HG02852 (cell line): ENCODE measurements at regions not wholly inside any gene's neighbourhood (a gene's known extent, or its start where the extent isn't known, plus 50 kb on each side); places are given as distances from the start of the nearest gene placed in this dataset.

Experiments used
- ATAC-seq: cut with Tn5 transposase; IDR thresholded peaks from one replicate; pipeline ENCODE4 v1.9.1; 2021; ENCODE audit warnings: mild to moderate bottlenecking, moderate library complexity; ENCODE audit not compliant: unreplicated experiment

DNA sequence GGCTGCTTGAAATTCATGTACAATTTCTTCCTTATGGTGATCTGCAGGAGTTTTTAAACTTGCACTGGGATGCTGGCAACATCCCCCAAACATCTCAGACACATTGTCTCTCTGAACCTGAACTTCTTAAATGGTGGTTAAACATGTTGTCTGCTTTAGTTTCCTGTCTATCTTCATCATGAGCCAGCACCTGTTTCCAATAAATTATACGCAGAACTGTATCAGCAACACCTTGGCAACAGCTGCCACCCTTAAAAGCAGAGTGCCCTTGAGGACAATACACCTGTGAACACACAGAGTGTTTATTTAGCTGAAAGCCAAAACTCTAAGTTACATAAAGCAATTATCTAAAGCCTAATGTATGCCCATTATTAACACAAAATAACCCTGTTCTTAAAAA is 242.9 kb downstream of the WNT5A start:
- no peak for ATAC-seq

- no peak for ATAC-seq
These were observed 243.4 kb downstream of the WNT5A start for GRCh38 chr3:55243678-55244077.

DNA sequence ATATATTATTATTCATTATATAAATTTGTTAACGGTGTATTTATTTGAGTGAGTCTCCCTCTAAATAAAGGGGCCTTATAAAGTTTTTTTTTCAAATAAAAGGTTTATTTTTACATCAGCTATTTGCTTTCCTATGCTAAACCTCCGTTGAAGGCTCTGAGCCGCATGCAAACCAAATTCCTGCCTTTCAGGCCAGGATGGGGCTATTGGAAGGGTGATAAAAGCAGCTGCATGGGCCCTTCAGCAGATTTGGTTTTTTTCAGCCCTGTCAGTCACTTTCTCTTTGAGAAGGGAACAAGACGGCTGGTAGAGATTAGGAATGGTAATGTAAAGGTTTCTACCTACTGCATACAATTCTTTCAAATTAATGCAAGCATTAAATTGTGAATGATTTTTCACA is 244.2 kb downstream of the WNT5A start:
- ATAC-seq: no peak

- ATAC-seq: no peak
These were observed 246.0 kb downstream of the WNT5A start for GRCh38 chr3:55241098-55241497.

- ATAC-seq: no peak
These were observed 251.7 kb downstream of the WNT5A start for GRCh38 chr3:55235416-55235815.

DNA sequence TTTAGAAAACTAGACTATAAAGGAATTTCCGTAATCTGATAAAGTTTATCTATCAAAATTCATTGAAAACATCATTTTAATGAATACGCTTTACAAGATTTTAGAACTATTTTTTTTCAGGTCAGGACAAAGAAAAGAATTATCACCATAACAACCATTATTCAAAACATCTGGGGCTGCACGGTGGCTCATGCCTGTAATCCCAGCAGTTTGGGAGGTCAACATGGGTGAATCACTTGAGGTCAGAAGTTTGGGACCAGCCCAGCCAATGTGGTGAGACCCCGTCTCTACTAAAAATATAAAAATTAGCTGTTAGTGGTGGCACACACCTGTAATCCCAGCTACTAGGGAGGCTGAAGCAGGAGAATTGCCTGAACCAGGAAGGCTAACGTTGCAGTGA is 260.4 kb downstream of the WNT5A start:
- ATAC-seq: no peak

DNA sequence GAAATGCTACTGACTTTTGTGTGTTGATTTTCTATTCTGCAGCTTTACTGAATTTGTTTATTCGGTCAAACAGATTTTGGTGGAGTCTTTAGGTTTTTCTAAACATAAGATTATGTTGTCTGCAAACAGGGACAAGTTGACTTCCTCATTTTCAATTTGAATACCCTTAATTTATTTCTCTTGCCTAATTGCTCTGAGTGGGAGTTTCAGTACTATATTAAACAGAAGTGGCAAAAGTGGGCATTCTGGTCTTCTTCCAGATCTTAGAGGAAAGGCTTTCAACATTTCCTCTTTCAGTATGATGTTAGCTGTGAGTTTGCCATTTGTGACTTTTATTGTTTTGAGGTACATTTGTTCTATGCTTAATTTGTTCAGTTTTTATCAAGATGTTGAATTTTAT is 268.5 kb downstream of the WNT5A start:
- ATAC-seq: no peak

- no peak for ATAC-seq
These were observed 279.4 kb downstream of the WNT5A start for GRCh38 chr3:55207744-55208143.

DNA sequence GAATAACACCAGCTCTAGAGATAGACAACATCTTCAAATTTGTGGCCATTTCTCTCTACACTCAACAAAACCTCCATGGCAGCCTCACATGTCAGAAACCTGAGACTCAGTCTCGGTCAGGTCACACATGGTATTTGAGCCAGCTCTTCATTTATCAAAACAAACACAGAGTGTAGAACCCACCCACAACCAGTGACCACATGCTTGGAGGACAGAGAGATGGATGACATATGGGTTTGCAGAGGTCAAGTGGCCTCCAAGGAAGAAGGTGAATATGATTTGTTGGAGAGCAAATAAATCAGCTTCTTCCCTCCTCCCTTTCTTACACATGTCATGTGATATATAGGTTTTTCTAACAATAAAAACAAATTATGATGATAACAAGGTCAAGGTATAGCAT is 278.1 kb upstream of the LRTM1 start:
- no peak for ATAC-seq

DNA sequence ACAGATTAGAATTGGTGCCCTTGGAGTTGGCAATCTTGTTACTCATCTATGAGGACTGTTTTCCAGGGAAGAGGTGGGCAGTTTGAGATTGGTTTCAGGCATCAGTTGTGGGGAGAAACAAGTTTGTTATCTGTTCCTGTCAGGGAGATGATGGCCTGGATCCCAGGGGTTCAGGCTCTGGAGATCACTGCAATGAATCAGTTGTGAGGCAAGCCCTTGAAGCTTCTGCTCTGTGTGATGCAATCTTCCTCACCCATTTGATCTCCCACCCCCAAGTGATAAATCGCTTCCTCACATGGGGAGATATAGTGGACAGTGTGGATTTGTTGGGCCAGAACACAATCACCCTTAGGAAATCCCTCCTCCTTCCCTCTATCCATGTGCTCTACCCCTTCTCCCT is 276.6 kb upstream of the LRTM1 start:
- ATAC-seq: no peak

GRCh38 chr3:55203546-55203945 is 275.7 kb upstream of the LRTM1 start:
- ATAC-seq: no peak

- ATAC-seq: no peak
These were observed 275.1 kb upstream of the LRTM1 start for GRCh38 chr3:55203006-55203405.

GRCh38 chr3:55202326-55202725 is 274.5 kb upstream of the LRTM1 start:
- ATAC-seq: no peak

DNA sequence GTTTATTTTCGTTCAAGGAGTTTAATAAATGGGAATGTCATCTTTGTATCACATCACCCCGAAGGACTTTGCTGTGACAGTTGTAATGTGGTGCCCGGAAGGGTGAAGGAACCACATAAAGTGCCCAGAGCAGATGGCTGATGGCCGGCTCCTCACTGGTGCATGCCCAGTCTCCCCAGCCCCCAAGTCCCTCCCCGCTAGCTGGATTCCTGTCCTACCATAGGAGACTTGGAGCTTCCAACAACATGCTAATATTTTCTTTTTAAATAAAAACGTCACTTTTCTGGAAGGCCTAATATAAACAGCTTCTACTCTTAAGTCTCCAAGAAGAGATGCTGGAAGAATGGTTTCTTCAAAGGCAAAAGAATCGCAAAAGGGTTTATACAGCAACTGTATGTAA is 273.9 kb upstream of the LRTM1 start:
- ATAC-seq: no peak

DNA sequence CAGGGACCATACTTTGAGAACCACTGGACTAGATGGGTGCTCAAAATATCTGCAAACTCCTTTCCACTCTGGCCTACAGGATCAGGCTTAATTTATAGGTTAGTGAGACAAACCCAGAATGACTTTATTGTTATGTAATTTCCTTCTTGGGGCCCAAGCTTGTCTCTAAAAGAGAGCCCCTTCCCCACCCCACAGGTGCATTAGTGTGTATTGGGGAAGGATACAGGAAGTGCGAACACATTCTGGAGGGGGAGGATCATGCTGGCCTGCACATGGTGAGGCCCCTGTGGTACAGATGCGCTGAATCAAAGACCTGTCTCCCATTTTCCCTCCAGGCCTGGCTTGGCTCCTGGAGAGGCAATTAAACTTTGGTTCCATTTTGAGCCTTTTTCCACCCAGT is 273.0 kb upstream of the LRTM1 start:
- ATAC-seq: no peak

DNA sequence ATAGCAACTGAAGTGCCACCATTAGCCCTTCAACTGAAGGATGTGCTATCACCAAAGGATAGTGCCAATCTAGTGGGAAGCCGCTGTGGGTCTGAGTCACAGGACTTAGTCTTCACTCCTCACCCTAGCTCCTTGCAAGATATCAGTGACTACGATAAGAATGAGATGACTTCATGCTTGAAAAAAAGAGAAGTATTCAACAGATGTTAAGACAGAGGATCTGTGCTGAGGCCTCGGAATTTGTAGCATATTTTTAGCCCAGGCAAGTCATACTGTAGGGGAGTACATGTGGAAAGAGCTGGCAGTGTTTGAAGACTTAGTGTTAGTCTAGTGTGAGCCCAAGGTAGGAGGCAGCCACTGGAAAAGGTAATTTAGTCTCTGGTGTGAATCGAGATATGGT is 270.7 kb upstream of the LRTM1 start:
- ATAC-seq: no peak

- ATAC-seq: no peak
These were observed 269.2 kb upstream of the LRTM1 start for GRCh38 chr3:55197021-55197420.

DNA sequence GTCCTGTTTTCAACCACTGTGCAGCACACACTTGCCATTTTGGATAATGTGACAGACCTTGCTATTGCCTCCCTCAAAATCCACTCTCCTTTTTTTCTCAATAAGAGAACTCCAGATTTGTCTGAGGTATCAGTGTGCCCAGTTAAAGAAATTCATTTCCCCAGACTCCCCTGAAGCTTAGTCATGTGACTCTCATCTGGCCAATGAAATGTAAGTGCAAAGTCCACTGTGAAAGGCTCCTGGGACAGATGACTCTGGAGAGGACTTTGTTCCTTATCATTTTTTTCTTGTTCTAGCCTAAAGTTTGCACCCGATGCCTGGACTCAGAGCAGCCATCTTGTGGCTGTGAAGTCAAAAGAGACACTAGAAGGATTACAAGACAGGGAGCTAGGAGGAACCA is 268.6 kb upstream of the LRTM1 start:
- ATAC-seq: no peak

DNA sequence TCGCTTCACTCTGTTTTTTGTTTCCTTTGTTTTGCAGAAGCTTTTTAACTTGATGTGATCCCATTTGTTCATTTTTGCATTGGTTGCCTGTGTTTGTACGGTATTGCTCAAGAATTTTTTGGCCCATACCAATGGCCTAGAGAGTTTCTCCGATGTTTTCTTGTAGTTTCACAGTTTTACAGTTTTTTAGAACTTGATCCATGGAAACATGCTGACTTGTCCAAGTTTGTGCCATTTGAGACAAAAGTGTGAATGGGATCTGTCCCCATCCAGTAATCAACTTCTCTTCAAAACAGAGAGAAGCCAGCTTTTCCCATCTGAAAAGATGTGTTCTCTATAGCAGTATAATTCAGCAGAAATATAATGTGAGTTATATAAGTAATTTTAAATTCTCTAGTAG is 266.5 kb upstream of the LRTM1 start:
- no peak for ATAC-seq

DNA sequence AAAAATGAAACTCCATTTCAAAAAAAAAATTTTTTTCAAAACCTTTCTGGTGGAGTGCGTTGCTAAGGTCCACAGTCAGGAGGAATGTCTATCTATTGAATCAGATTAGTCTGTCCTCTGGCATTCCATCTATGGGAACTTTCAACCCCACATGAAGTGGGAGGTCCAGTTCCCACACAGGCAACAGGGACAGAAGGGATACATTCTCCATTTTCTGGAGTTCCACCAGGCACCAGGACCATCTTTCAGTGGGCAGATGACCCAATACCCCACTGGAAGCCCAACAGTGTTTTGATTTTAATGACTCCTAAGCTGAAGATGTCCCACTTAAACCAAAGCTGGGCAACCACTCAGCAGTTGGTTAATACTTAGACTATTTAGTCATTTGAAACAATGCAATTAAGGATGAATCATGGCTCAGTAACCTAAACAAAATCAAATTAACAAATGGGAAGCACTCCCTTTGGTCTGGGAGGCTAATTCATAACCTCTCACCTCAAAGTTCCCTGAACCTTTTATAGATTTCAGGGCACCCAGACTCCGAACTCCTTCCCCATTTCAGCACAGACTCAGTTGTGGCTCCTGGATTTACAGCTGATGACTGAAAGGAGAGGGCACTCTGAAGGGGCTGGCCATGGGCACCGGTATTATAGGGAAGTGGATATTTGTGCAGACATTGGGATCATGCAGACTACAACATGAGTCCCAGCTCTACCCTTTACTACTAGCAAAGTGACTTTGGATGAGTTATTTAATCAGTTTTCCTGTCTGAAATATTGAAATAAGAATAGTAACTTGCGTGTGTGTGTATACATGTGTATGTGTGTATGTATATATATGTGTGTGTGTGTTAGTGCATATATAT is 264.3 kb upstream of the LRTM1 start:
- no peak for ATAC-seq

- ATAC-seq: no peak
These were observed 262.5 kb upstream of the LRTM1 start for GRCh38 chr3:55190331-55190730.

GRCh38 chr3:55189359-55189801 is 261.5 kb upstream of the LRTM1 start:
- no peak for ATAC-seq

DNA sequence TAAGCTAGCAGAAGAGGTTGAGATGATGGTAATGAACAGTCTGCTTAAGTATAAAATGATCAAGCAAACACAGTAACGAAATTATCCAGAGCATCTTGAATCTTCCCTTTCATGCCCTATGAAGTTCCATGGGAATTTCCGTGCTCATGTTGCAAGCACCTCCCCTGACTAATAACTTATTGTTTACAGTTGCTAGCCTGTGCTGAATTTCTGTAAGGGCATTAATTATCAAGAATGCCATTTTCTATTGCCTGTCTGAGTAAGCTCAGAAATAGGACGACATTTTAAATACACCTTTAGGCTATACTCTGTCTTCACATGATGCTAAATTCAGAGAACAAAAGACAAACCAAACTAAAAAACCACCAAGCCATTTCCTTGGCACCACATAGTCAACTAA is 257.5 kb upstream of the LRTM1 start:
- ATAC-seq: no peak
